Stomach (tissue), 4 donors: ENCODE measurements at regions not wholly inside any gene's neighbourhood (a gene's known extent, or its start where the extent isn't known, plus 50 kb on each side); places are given as distances from the start of the nearest gene placed in this dataset.
"Not testable (repeated sequence)": the region's sequence is repeated elsewhere in the genome, so short reads cannot be mapped to it uniquely, and the experiment has no call there.

Source experiments
- EP300 ChIP-seq: sonication (generic); formaldehyde crosslinking; IDR thresholded peaks from one replicate; pipeline ENCODE4 v1.6.1; 2017; ENCODE audit warnings: antibody characterized with exemption
- POLR2A ChIP-seq, 4 donors: fragments of 450-650 bp; IDR thresholded peaks; one replicate each; pipeline ENCODE4 v1.6.1; 2016; ENCODE audit warnings: antibody characterized with exemption in 4 of 4, control low read depth in 2 of 4, mild to moderate bottlenecking in 1 of 4, moderate library complexity in 1 of 4
- POLR2AphosphoS5 ChIP-seq, 3 donors: sonication (generic); formaldehyde crosslinking; IDR thresholded peaks; one replicate each; pipeline ENCODE4 v1.6.1; 2016; ENCODE audit warnings: antibody characterized with exemption in 3 of 3
- TF ChIP-seq, protein P1 (sequence below), 7 experiments: fragments of 450-650 bp in 4 of 7; fragments of 200-600 bp in 3 of 7; sonication (generic) in 3 of 7; IDR thresholded peaks; one replicate each; pipeline ENCODE4 v1.5.1; 2016 to 2019; ENCODE audit warnings: antibody characterized with exemption in 7 of 7, control low read depth in 2 of 7, mild to moderate bottlenecking in 1 of 7

- TF ChIP-seq, protein P1, sequence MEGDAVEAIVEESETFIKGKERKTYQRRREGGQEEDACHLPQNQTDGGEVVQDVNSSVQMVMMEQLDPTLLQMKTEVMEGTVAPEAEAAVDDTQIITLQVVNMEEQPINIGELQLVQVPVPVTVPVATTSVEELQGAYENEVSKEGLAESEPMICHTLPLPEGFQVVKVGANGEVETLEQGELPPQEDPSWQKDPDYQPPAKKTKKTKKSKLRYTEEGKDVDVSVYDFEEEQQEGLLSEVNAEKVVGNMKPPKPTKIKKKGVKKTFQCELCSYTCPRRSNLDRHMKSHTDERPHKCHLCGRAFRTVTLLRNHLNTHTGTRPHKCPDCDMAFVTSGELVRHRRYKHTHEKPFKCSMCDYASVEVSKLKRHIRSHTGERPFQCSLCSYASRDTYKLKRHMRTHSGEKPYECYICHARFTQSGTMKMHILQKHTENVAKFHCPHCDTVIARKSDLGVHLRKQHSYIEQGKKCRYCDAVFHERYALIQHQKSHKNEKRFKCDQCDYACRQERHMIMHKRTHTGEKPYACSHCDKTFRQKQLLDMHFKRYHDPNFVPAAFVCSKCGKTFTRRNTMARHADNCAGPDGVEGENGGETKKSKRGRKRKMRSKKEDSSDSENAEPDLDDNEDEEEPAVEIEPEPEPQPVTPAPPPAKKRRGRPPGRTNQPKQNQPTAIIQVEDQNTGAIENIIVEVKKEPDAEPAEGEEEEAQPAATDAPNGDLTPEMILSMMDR (IDR thresholded peaks at IDR 0.05), result not testable (repeated sequence)
- TF ChIP-seq POLR2A (IDR thresholded peaks at IDR 0.05); POLR2AphosphoS5 (IDR thresholded peaks at IDR 0.05); EP300: not testable (repeated sequence)
These were observed 407.9 kb downstream of the BUD13 start for GRCh38 chr11:116364925-116365324.
